ENCODE measurements at regions not wholly inside any gene's neighbourhood (a gene's known extent, or its start where the extent isn't known, plus 50 kb on each side); places are given as distances from the start of the nearest gene placed in this dataset.
A peak's percentile ranks its signal among the peaks of the same experiment; 100 is the strongest.

DNA sequence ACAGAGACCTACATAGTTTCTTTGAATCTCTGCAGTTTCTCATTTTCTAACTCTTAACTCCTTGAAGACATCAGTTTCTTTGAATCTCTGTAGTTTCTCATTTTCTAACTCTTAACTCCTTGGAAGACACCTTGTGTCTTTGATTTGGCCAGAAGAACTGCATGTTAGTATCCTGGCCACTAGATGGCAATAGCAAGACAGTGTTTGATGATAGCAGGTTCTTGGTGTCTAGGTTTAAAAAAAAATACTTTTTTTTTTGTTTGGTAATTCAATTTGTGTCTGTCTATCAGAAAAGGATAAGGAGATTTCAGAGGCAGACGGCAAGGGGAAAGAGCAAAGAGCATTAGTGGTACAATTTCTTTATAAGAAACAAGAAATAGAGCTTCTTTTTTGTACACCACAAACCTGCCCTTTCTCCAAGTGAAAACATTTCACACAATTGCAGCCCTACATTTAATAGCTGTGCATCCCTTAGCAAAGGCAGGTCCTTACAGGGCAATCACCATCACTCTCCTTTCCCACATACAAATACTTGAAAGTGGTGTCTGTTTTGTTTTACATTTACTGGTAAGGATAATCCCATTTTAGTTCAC lies 1324.9 kb upstream of the CDH8 start:
- DNase-seq (ENCODE audit: low read depth, low spot score): peak; percentile 67
- TF ChIP-seq CTCF (IDR thresholded peaks at IDR 0.05; ENCODE audit: low read depth, low read length): peak; percentile 86
- H3K4me3 ChIP-seq (ENCODE audit: low read depth, low read length): no peak overlapping the region
- in situ Hi-C loops (cut with HindIII; ENCODE audit: low sequenced_read_pairs): no loop called here

GRCh38 chr16:63349961-63350360 lies 1313.7 kb upstream of the CDH8 start:
- TF ChIP-seq CTCF (IDR thresholded peaks at IDR 0.05; ENCODE audit: low read depth, low read length): no peak
- no peak for DNase-seq (ENCODE audit: low read depth, low spot score)
- in situ Hi-C loops (cut with HindIII; ENCODE audit: low sequenced_read_pairs): no loop called here
- H3K4me3 ChIP-seq (ENCODE audit: low read depth, low read length): no peak overlapping the region

- H3K4me3 ChIP-seq (ENCODE audit: low read depth, low read length): no peak overlapping the region
- no peak for DNase-seq (ENCODE audit: low read depth, low spot score)
- in situ Hi-C loops (cut with HindIII; ENCODE audit: low sequenced_read_pairs): no loop called here
- TF ChIP-seq CTCF (IDR thresholded peaks at IDR 0.05; ENCODE audit: low read depth, low read length): no peak
Observed at GRCh38 chr16:63346000-63346399, 1309.8 kb upstream of the CDH8 start.

DNA sequence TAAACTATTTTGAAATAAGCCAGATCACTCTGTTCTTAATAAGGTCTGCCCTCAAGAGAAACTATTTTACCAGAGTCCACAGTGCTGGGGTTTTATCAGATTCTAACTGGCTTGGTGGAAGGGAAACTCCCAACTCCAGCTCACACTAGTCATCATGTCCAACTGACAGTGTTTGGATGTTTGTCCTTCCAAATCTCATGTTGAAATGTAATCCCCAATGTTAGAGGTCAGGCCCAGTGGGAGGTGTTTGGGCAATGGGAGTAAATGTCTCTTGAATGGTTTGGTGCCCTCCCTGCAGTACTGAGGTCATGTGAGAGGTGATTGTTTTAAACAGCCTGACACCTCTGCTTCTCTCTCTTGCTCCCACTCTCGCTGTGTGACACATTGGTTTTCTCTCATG lies 1301.0 kb upstream of the CDH8 start:
- in situ Hi-C loops (cut with HindIII; ENCODE audit: low sequenced_read_pairs): no loop called here
- no peak for TF ChIP-seq CTCF (IDR thresholded peaks at IDR 0.05; ENCODE audit: low read depth, low read length)
- no peak overlapping the region for H3K4me3 ChIP-seq (ENCODE audit: low read depth, low read length)
- no peak for DNase-seq (ENCODE audit: low read depth, low spot score)

- TF ChIP-seq CTCF (IDR thresholded peaks at IDR 0.05; ENCODE audit: low read depth, low read length): no peak
- DNase-seq (ENCODE audit: low read depth, low spot score): no peak
- in situ Hi-C loops (cut with HindIII; ENCODE audit: low sequenced_read_pairs): no loop called here
- no peak overlapping the region for H3K4me3 ChIP-seq (ENCODE audit: low read depth, low read length)
Observed at GRCh38 chr16:63331111-63331510, 1294.9 kb upstream of the CDH8 start.

- in situ Hi-C loops (cut with HindIII; ENCODE audit: low sequenced_read_pairs): no loop called here
- no peak for DNase-seq (ENCODE audit: low read depth, low spot score)
- TF ChIP-seq CTCF (IDR thresholded peaks at IDR 0.05; ENCODE audit: low read depth, low read length): no peak
- no peak overlapping the region for H3K4me3 ChIP-seq (ENCODE audit: low read depth, low read length)
Observed at GRCh38 chr16:63326736-63327339, 1290.6 kb upstream of the CDH8 start.
